HCT116 (cell line): ENCODE measurements at regions not wholly inside any gene's neighbourhood (a gene's known extent, or its start where the extent isn't known, plus 50 kb on each side); places are given as distances from the start of the nearest gene placed in this dataset.

Experiments used
- ELF1 ChIP-seq: IDR thresholded peaks from 2 replicates; pipeline ENCODE4 v1.6.1; 2012; ENCODE audit warnings: low read depth, borderline replicate concordance
- EZH2 ChIP-seq: fragments of 200-600 bp; sonication (generic); IDR thresholded peaks from 2 replicates; pipeline ENCODE4 v1.6.1; 2017; ENCODE audit warnings: antibody characterized with exemption, mixed run types
- POLR2AphosphoS5 ChIP-seq: IDR thresholded peaks from 2 replicates; pipeline ENCODE4 v1.6.1; 2011; ENCODE audit warnings: mild to moderate bottlenecking, low read depth, low read length, moderate library complexity
- RAD21 ChIP-seq: IDR thresholded peaks from 2 replicates; pipeline ENCODE4 v1.6.1; 2012; ENCODE audit warnings: low read depth, mild to moderate bottlenecking
- SP1 ChIP-seq: IDR thresholded peaks from 2 replicates; pipeline ENCODE4 v1.6.1; 2012; ENCODE audit warnings: low read depth
- ZBTB33 ChIP-seq: IDR thresholded peaks from 2 replicates; pipeline ENCODE4 v1.6.1; 2011; ENCODE audit warnings: mild to moderate bottlenecking, low read length, moderate library complexity; ENCODE audit not compliant: insufficient replicate concordance; ENCODE audit errors: extremely low read depth
- TF ChIP-seq, protein P1 (sequence below), 3 experiments: fragments of 200-600 bp in 1 of 3; sonication (generic) in 1 of 3; IDR thresholded peaks in 2 of 3; conservative IDR thresholded peaks in 1 of 3; 2 replicates each; pipeline ENCODE4 v1.5.1; 2012 to 2017; ENCODE audit warnings: low read depth in 2 of 3, low read length in 2 of 3, antibody characterized with exemption in 1 of 3, borderline replicate concordance in 1 of 3, control low read depth in 1 of 3, mild to moderate bottlenecking in 1 of 3, mixed read lengths in 1 of 3, mixed run types in 1 of 3, moderate library complexity in 1 of 3; ENCODE audit not compliant: insufficient read depth in 1 of 3
- TF ChIP-seq, protein P2 (sequence below): IDR thresholded peaks from 2 replicates; pipeline ENCODE4 v1.6.1; 2012; ENCODE audit warnings: low read depth

GRCh38 chr5:134055015-134055414 is 50.2 kb upstream of the VDAC1 start:
- TF ChIP-seq, protein P1, sequence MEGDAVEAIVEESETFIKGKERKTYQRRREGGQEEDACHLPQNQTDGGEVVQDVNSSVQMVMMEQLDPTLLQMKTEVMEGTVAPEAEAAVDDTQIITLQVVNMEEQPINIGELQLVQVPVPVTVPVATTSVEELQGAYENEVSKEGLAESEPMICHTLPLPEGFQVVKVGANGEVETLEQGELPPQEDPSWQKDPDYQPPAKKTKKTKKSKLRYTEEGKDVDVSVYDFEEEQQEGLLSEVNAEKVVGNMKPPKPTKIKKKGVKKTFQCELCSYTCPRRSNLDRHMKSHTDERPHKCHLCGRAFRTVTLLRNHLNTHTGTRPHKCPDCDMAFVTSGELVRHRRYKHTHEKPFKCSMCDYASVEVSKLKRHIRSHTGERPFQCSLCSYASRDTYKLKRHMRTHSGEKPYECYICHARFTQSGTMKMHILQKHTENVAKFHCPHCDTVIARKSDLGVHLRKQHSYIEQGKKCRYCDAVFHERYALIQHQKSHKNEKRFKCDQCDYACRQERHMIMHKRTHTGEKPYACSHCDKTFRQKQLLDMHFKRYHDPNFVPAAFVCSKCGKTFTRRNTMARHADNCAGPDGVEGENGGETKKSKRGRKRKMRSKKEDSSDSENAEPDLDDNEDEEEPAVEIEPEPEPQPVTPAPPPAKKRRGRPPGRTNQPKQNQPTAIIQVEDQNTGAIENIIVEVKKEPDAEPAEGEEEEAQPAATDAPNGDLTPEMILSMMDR (IDR thresholded peaks at IDR 0.05 in 2 of 3, conservative IDR thresholded peaks at IDR 0.05 in 1 of 3; ENCODE audit: borderline replicate concordance in 1 of 3, insufficient read depth in 1 of 3, low read depth in 2 of 3, low read length in 2 of 3) = no peak
- TF ChIP-seq POLR2AphosphoS5 (no peak), EZH2 (no peak), RAD21 (no peak), ELF1 (no peak), ZBTB33 (no peak), SP1 (no peak)
- TF ChIP-seq, protein P2, sequence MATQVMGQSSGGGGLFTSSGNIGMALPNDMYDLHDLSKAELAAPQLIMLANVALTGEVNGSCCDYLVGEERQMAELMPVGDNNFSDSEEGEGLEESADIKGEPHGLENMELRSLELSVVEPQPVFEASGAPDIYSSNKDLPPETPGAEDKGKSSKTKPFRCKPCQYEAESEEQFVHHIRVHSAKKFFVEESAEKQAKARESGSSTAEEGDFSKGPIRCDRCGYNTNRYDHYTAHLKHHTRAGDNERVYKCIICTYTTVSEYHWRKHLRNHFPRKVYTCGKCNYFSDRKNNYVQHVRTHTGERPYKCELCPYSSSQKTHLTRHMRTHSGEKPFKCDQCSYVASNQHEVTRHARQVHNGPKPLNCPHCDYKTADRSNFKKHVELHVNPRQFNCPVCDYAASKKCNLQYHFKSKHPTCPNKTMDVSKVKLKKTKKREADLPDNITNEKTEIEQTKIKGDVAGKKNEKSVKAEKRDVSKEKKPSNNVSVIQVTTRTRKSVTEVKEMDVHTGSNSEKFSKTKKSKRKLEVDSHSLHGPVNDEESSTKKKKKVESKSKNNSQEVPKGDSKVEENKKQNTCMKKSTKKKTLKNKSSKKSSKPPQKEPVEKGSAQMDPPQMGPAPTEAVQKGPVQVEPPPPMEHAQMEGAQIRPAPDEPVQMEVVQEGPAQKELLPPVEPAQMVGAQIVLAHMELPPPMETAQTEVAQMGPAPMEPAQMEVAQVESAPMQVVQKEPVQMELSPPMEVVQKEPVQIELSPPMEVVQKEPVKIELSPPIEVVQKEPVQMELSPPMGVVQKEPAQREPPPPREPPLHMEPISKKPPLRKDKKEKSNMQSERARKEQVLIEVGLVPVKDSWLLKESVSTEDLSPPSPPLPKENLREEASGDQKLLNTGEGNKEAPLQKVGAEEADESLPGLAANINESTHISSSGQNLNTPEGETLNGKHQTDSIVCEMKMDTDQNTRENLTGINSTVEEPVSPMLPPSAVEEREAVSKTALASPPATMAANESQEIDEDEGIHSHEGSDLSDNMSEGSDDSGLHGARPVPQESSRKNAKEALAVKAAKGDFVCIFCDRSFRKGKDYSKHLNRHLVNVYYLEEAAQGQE = no peak
